Gastroesophageal sphincter (tissue), 3 donors: ENCODE measurements at regions not wholly inside any gene's neighbourhood (a gene's known extent, or its start where the extent isn't known, plus 50 kb on each side); places are given as distances from the start of the nearest gene placed in this dataset.

Source experiments
- CTCF ChIP-seq, 4 experiments: fragments of 200-600 bp in 2 of 4; fragments of 450-650 bp in 2 of 4; sonication (generic) in 1 of 4; IDR thresholded peaks; one replicate each; pipeline ENCODE4 v1.5.1; 2017 to 2019; ENCODE audit warnings: antibody characterized with exemption in 4 of 4, mild to moderate bottlenecking in 2 of 4, moderate library complexity in 2 of 4
- EP300 ChIP-seq: sonication (generic); formaldehyde crosslinking; IDR thresholded peaks from one replicate; pipeline ENCODE4 v1.6.1; 2017; ENCODE audit warnings: antibody characterized with exemption, mild to moderate bottlenecking
- POLR2A ChIP-seq, 2 donors: fragments of 450-650 bp; IDR thresholded peaks; one replicate each; pipeline ENCODE4 v1.6.1; 2017; ENCODE audit warnings: antibody characterized with exemption in 2 of 2, mild to moderate bottlenecking in 2 of 2, moderate library complexity in 1 of 2

- TF ChIP-seq CTCF (IDR thresholded peaks at IDR 0.05) (no peak), POLR2A (IDR thresholded peaks at IDR 0.05) (no peak), EP300 (no peak)
Measured at GRCh38 chr20:17150858-17151257, 76.0 kb upstream of the PCSK2 start.
